Right lobe of liver (tissue), 6 donors: ENCODE measurements at regions not wholly inside any gene's neighbourhood (a gene's known extent, or its start where the extent isn't known, plus 50 kb on each side); places are given as distances from the start of the nearest gene placed in this dataset.

Experiments used
- ATAC-seq, 4 donors: fragments of 200-7000 bp; cut with Tn5 transposase; one replicate each; pipeline ENCODE4 v1.9.1; 2020; ENCODE audit warnings: mild to moderate bottlenecking in 4 of 4, moderate library complexity in 4 of 4
- DNase-seq, 3 donors: peaks; one replicate each; pipeline ENCODE4 v3.0.0-alpha.2; 2020
- H3K27ac ChIP-seq, 3 donors: fragments of 200-600 bp; one replicate each; pipeline ENCODE4 v1.8.0; 2022
- H3K27me3 ChIP-seq, 2 donors: fragments of 200-600 bp; one replicate each; pipeline ENCODE4 v1.8.0; 2022
- H3K36me3 ChIP-seq, 4 donors: fragments of 200-600 bp; sonication (generic) in 1 of 4; one replicate each; pipeline versions ENCODE4 v1.5.1 to v1.8.0; 2017 to 2022; ENCODE audit warnings: control low read depth in 1 of 4
- H3K4me1 ChIP-seq, 4 donors: fragments of 200-600 bp; sonication (generic) in 1 of 4; one replicate each; pipeline versions ENCODE4 v1.5.1 to v1.8.0; 2017 to 2022; ENCODE audit warnings: control low read depth in 1 of 4
- H3K4me3 ChIP-seq, 3 donors: fragments of 200-600 bp; one replicate each; pipeline ENCODE4 v1.8.0; 2022
- H3K9me3 ChIP-seq, 4 donors: fragments of 200-600 bp; sonication (generic) in 1 of 4; one replicate each; pipeline versions ENCODE4 v1.5.1 to v1.8.0; 2017 to 2022; ENCODE audit warnings: control low read depth in 1 of 4
- POLR2A ChIP-seq: fragments of 450-650 bp; IDR thresholded peaks from one replicate; pipeline ENCODE4 v1.6.1; 2017; ENCODE audit warnings: antibody characterized with exemption, mild to moderate bottlenecking
- WGBS: methylation state at CpG from one replicate; pipeline ENCODE4 v1.1.6; 2018; ENCODE audit warnings: low coverage, low lambda C conversion rate; ENCODE audit not compliant: insufficient coverage; ENCODE audit errors: missing lambda C conversion rate; 5-methylcytosine and 5-hydroxymethylcytosine counted together
- intact Hi-C, 2 donors: fragments of 100-400 bp; cut with DNase I; formaldehyde crosslinking; loops; one replicate each; pipeline versions ENCODE4 v1.11.2 to v1.14.1; 2022
- TF ChIP-seq, protein P1 (sequence below), 4 donors: fragments of 200-600 bp in 3 of 4; fragments of 450-650 bp in 1 of 4; IDR thresholded peaks; one replicate each; pipeline versions ENCODE4 v1.5.1 to v1.8.0; 2016 to 2022; ENCODE audit warnings: antibody characterized with exemption in 4 of 4, mild to moderate bottlenecking in 2 of 4
- donor health status: DM: no; HTN: yes; CAD: no.
- donor health status: DM: no; HTN: no; CAD: no.
- donor health status: DM: no; HTN: no; CAD: no.
- donor health status: DM: no; HTN: yes; CAD: no.
- donor health status: DM: no; HTN: yes; CAD: no.

DNA sequence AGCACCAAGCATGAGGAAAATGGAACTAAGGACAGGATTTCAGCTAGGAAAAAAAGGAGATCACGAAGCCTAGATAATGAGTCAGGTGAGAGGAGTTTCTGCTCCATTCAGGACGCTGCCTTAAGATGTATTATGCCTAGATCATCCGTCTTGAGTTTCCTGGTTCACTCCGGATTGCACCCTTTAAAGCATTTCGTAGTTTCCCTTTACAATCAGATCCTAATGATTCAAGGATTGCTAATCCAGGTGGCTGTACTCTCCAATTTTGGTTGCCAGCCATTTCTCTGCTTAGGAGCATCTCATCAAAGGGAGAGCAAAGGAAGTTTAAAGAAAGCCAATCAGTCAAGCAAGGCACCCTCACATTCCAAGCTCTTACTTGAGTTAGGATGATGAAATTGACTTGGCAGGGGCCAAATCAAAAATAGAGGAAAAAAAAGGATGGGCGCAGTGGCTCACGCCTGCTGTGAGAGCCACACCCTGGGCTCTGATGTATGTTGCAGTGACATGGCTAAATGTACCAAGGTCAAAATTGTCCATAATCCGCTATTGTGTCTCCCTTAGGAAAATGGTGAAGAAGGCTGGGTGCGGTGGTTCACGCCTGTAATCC, 156.9 kb upstream of the SOD1 start:
- no peak for TF ChIP-seq POLR2A
- TF ChIP-seq, protein P1, sequence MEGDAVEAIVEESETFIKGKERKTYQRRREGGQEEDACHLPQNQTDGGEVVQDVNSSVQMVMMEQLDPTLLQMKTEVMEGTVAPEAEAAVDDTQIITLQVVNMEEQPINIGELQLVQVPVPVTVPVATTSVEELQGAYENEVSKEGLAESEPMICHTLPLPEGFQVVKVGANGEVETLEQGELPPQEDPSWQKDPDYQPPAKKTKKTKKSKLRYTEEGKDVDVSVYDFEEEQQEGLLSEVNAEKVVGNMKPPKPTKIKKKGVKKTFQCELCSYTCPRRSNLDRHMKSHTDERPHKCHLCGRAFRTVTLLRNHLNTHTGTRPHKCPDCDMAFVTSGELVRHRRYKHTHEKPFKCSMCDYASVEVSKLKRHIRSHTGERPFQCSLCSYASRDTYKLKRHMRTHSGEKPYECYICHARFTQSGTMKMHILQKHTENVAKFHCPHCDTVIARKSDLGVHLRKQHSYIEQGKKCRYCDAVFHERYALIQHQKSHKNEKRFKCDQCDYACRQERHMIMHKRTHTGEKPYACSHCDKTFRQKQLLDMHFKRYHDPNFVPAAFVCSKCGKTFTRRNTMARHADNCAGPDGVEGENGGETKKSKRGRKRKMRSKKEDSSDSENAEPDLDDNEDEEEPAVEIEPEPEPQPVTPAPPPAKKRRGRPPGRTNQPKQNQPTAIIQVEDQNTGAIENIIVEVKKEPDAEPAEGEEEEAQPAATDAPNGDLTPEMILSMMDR (IDR thresholded peaks at IDR 0.05) = no peak
- H3K4me3 ChIP-seq = no peak overlapping the region
- 87% methylated on average over 9 of the region's 10 CpGs for WGBS
- H3K36me3 ChIP-seq = no peaks in the 10 kb centered on the region
- DNase-seq (no peak), ATAC-seq (no peak)
- intact Hi-C loops = no loop called here
- H3K27ac ChIP-seq = no peak overlapping the region
- no peaks in the 10 kb centered on the region for H3K9me3 ChIP-seq
- H3K27me3 ChIP-seq = no peaks in the 10 kb centered on the region
- H3K4me1 ChIP-seq = no peaks in the 10 kb centered on the region

- H3K9me3 ChIP-seq = no peaks in the 10 kb centered on the region
- WGBS = 100% methylated on average over 5 of the region's 5 CpGs
- DNase-seq (no peak), ATAC-seq (no peak)
- no peak overlapping the region for H3K4me3 ChIP-seq
- TF ChIP-seq POLR2A = no peak
- TF ChIP-seq, protein P1 (IDR thresholded peaks at IDR 0.05) = no peak
- H3K36me3 ChIP-seq = no peaks in the 10 kb centered on the region
- no peak overlapping the region for H3K27ac ChIP-seq
- no peaks in the 10 kb centered on the region for H3K27me3 ChIP-seq
- H3K4me1 ChIP-seq = no peaks in the 10 kb centered on the region
- intact Hi-C loops = no loop called here
Observed at GRCh38 chr21:31501926-31502325, 157.6 kb upstream of the SOD1 start.

GRCh38 chr21:31500982-31501381, 156.9 kb upstream of the TIAM1 start:
- Histone ChIP-seq H3K27ac (no peak overlapping the region), H3K27me3 (no peaks in the 10 kb centered on the region), H3K4me3 (no peak overlapping the region), H3K9me3 (no peaks in the 10 kb centered on the region), H3K4me1 (no peaks in the 10 kb centered on the region), H3K36me3 (no peaks in the 10 kb centered on the region)
- 68% methylated on average over 7 of the region's 7 CpGs for WGBS
- DNase-seq (no peak), ATAC-seq (no peak)
- intact Hi-C loops = no loop called here
- TF ChIP-seq, protein P1 (IDR thresholded peaks at IDR 0.05) = no peak
- TF ChIP-seq POLR2A = no peak

DNA sequence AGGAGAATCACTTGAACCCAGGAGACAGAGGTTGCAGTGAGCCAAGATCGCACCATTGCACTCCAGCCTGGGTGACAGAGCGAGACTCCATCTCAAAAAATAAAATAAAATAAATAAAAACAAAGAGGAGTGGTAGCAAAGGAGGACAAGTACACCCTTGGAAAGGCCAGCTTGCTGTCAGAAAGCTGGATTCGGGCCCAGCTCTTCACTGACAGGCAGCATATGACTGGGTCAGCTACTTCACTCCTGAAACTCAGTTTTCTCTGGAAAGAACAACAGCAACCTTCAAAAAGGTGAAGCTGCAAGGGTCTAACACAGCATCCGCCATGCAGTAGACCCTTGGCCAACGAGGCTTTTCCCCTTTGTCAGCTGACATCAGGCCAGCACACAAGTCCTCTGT, 156.0 kb upstream of the TIAM1 start:
- intact Hi-C loops = no loop called here
- ATAC-seq = no peak
- WGBS = 84% methylated on average over 3 of the region's 5 CpGs

More for the DNA sequence above, 156.0 kb upstream of the TIAM1 start:
- TF ChIP-seq, protein P1 (IDR thresholded peaks at IDR 0.05) = no peak
- TF ChIP-seq POLR2A = no peak
- H3K27ac ChIP-seq = no peak overlapping the region
- no peak for DNase-seq
- no peak overlapping the region for H3K4me3 ChIP-seq
- H3K27me3 ChIP-seq = no peaks in the 10 kb centered on the region
- H3K4me1 ChIP-seq = no peaks in the 10 kb centered on the region
- no peaks in the 10 kb centered on the region for H3K9me3 ChIP-seq
- H3K36me3 ChIP-seq = no peaks in the 10 kb centered on the region
